Astrocyte of the cerebellum (primary cell): ENCODE measurements at regions not wholly inside any gene's neighbourhood (a gene's known extent, or its start where the extent isn't known, plus 50 kb on each side); places are given as distances from the start of the nearest gene placed in this dataset.

ENCODE experiments used
- DNase-seq: peaks from one replicate; pipeline ENCODE4 v3.0.0-alpha.2; 2011; ENCODE audit warnings: low read depth
- H3K4me3 ChIP-seq: 2 replicates; pipeline ENCODE4 v1.5.1; 2011; ENCODE audit warnings: mild to moderate bottlenecking, low read depth, low read length, moderate library complexity
- in situ Hi-C: cut with HindIII; loops from 2 replicates; pipeline ENCODE4 v1.10.0; 2017; ENCODE audit warnings: low sequenced_read_pairs
- TF ChIP-seq, protein P1 (sequence below): IDR thresholded peaks from 2 replicates; pipeline ENCODE4 v1.5.1; 2012; ENCODE audit warnings: low read length, low read depth, moderate library complexity, mild to moderate bottlenecking; ENCODE audit errors: missing control alignments

GRCh38 chr9:89729954-89730530 is 125.2 kb downstream of the GADD45G start:
- in situ Hi-C loops, result no loop called here
- no peak overlapping the region for H3K4me3 ChIP-seq
- no peak for DNase-seq
- TF ChIP-seq, protein P1, sequence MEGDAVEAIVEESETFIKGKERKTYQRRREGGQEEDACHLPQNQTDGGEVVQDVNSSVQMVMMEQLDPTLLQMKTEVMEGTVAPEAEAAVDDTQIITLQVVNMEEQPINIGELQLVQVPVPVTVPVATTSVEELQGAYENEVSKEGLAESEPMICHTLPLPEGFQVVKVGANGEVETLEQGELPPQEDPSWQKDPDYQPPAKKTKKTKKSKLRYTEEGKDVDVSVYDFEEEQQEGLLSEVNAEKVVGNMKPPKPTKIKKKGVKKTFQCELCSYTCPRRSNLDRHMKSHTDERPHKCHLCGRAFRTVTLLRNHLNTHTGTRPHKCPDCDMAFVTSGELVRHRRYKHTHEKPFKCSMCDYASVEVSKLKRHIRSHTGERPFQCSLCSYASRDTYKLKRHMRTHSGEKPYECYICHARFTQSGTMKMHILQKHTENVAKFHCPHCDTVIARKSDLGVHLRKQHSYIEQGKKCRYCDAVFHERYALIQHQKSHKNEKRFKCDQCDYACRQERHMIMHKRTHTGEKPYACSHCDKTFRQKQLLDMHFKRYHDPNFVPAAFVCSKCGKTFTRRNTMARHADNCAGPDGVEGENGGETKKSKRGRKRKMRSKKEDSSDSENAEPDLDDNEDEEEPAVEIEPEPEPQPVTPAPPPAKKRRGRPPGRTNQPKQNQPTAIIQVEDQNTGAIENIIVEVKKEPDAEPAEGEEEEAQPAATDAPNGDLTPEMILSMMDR, result no peak

GRCh38 chr9:89730715-89731114 is 125.9 kb downstream of the GADD45G start:
- TF ChIP-seq, protein P1, result no peak
- no peak overlapping the region for H3K4me3 ChIP-seq
- no peak for DNase-seq
- in situ Hi-C loops, result no loop called here

DNA sequence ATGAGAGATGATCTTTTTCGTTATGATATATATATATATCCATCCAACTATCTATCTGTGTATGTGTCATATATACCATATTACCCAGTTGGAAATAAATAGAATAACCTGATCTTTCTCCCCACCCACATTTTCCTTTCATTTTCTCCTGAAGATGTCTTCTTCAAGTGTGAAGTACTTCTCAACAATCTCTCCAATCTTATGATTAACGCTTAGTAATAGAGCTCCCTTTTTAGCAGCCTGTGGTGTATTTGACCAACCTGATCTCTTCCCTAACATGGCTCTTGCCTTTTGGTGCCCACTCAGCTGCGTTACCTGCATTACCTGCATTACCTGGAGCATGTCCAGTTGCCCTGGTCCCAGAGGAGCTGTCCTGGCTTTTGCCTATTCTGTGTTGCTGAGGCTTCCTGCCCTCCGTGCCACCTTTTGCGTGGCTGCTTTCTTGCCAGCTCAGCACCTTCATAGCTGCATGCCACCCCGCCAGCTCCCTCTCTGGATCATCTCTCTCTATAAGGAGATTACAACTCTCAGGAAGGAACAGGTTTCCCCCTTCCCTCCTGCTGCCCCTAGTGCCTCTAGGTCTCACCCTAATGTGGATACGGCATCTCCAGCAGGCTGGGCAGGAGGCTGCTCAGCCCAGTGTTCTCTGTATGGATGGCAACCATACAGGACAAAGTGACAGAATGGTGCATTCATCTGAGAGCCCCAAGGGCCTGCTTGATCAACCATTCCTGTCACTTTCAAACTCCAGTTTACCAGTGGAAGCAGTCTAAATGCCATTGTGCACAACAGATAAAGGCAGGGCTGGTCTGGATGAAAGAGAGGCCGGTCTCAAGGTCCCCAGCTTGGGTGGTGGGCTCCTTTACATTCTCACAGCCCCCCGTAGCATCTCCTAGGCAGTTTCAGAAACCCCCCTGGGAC is 126.7 kb downstream of the GADD45G start:
- in situ Hi-C loops, result no loop called here
- TF ChIP-seq, protein P1, result no peak
- no peak overlapping the region for H3K4me3 ChIP-seq
- no peak for DNase-seq

GRCh38 chr9:89732295-89732938 is 127.6 kb downstream of the GADD45G start:
- TF ChIP-seq, protein P1, result no peak
- in situ Hi-C loops, result no loop called here
- no peak overlapping the region for H3K4me3 ChIP-seq
- no peak for DNase-seq

- DNase-seq, result no peak
- TF ChIP-seq, protein P1, result no peak
- H3K4me3 ChIP-seq, result no peak overlapping the region
- in situ Hi-C loops, result no loop called here
Observed at GRCh38 chr9:89732939-89733324, 128.1 kb downstream of the GADD45G start.

GRCh38 chr9:89734600-89735041 is 129.8 kb downstream of the GADD45G start:
- in situ Hi-C loops, result no loop called here

More at GRCh38 chr9:89734600-89735041, 129.8 kb downstream of the GADD45G start:
- H3K4me3 ChIP-seq, result no peak overlapping the region
- TF ChIP-seq, protein P1, result no peak
- no peak for DNase-seq
